ENCODE measurements at regions not wholly inside any gene's neighbourhood (a gene's known extent, or its start where the extent isn't known, plus 50 kb on each side); places are given as distances from the start of the nearest gene placed in this dataset.

GRCh38 chr5:124669956-124670721 is 76.3 kb downstream of the ZNF608 start:
- TF ChIP-seq, protein P1, sequence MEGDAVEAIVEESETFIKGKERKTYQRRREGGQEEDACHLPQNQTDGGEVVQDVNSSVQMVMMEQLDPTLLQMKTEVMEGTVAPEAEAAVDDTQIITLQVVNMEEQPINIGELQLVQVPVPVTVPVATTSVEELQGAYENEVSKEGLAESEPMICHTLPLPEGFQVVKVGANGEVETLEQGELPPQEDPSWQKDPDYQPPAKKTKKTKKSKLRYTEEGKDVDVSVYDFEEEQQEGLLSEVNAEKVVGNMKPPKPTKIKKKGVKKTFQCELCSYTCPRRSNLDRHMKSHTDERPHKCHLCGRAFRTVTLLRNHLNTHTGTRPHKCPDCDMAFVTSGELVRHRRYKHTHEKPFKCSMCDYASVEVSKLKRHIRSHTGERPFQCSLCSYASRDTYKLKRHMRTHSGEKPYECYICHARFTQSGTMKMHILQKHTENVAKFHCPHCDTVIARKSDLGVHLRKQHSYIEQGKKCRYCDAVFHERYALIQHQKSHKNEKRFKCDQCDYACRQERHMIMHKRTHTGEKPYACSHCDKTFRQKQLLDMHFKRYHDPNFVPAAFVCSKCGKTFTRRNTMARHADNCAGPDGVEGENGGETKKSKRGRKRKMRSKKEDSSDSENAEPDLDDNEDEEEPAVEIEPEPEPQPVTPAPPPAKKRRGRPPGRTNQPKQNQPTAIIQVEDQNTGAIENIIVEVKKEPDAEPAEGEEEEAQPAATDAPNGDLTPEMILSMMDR (IDR thresholded peaks at IDR 0.05; ENCODE audit: low read depth, low read length, missing input control), result no peak
- TF ChIP-seq EGR1 (IDR thresholded peaks at IDR 0.05; ENCODE audit: low read depth in 2 of 2) (no peak), FOXA1 (IDR thresholded peaks at IDR 0.05) (no peak), YY1 (IDR thresholded peaks at IDR 0.05) (no peak), SP1 (IDR thresholded peaks at IDR 0.05) (no peak), MAX (IDR thresholded peaks at IDR 0.05) (no peak), JUND (IDR thresholded peaks at IDR 0.05) (no peak), GABPA (IDR thresholded peaks at IDR 0.05 in 1 of 2, conservative IDR thresholded peaks at IDR 0.05 in 1 of 2) (no peak)
- TF ChIP-seq, protein P2, sequence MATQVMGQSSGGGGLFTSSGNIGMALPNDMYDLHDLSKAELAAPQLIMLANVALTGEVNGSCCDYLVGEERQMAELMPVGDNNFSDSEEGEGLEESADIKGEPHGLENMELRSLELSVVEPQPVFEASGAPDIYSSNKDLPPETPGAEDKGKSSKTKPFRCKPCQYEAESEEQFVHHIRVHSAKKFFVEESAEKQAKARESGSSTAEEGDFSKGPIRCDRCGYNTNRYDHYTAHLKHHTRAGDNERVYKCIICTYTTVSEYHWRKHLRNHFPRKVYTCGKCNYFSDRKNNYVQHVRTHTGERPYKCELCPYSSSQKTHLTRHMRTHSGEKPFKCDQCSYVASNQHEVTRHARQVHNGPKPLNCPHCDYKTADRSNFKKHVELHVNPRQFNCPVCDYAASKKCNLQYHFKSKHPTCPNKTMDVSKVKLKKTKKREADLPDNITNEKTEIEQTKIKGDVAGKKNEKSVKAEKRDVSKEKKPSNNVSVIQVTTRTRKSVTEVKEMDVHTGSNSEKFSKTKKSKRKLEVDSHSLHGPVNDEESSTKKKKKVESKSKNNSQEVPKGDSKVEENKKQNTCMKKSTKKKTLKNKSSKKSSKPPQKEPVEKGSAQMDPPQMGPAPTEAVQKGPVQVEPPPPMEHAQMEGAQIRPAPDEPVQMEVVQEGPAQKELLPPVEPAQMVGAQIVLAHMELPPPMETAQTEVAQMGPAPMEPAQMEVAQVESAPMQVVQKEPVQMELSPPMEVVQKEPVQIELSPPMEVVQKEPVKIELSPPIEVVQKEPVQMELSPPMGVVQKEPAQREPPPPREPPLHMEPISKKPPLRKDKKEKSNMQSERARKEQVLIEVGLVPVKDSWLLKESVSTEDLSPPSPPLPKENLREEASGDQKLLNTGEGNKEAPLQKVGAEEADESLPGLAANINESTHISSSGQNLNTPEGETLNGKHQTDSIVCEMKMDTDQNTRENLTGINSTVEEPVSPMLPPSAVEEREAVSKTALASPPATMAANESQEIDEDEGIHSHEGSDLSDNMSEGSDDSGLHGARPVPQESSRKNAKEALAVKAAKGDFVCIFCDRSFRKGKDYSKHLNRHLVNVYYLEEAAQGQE (IDR thresholded peaks at IDR 0.05), result no peak
